Muscle layer of colon (tissue), 2 donors: ENCODE measurements at regions not wholly inside any gene's neighbourhood (a gene's known extent, or its start where the extent isn't known, plus 50 kb on each side); places are given as distances from the start of the nearest gene placed in this dataset.

ENCODE experiments used
- H3K27ac ChIP-seq: one replicate; pipeline ENCODE4 v1.7.0; 2013; ENCODE audit warnings: low read depth, mild to moderate bottlenecking, low read length, moderate library complexity
- H3K27me3 ChIP-seq, 2 donors: one replicate each; pipeline ENCODE4 v1.7.0; 2013; ENCODE audit warnings: low read length in 2 of 2, mild to moderate bottlenecking in 2 of 2; ENCODE audit not compliant: insufficient read depth in 2 of 2, control insufficient read depth in 1 of 2
- H3K36me3 ChIP-seq: one replicate; pipeline ENCODE4 v1.7.0; 2013; ENCODE audit warnings: mild to moderate bottlenecking, low read length; ENCODE audit not compliant: insufficient read depth
- H3K4me1 ChIP-seq: one replicate; pipeline ENCODE4 v1.7.0; 2013; ENCODE audit warnings: mild to moderate bottlenecking, low read length; ENCODE audit not compliant: insufficient read depth
- H3K4me3 ChIP-seq, 2 donors: one replicate each; pipeline ENCODE4 v1.7.0; 2013; ENCODE audit warnings: low read length in 2 of 2, low read depth in 1 of 2, mild to moderate bottlenecking in 1 of 2, moderate library complexity in 1 of 2
- H3K9ac ChIP-seq: one replicate; pipeline ENCODE4 v1.7.0; 2013; ENCODE audit warnings: low read length
- H3K9me3 ChIP-seq: one replicate; pipeline ENCODE4 v1.7.0; 2013; ENCODE audit warnings: mild to moderate bottlenecking, low read length
- donor health status: abdominal sarcoma.
- donor health status: Adenocarcinoma of cecum.

DNA sequence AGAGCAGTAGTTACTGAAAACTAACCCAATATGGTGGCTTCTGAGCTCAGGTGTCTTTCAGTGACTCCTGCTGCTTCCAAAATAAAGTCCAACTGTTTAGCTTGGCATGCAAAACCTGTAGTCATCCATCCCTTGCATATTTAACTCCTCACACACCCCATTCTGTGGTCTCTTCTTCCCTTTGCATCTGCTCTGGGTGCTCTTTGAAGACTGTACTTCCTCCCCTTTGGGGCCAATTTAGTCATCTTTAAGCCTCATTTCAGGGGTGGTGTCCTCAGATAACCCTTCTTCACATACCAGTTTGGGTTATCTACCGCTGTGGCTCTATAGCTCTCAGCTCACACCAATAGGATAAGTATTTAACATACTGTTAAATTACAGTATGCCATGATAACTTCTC is 209.9 kb upstream of the DMRT1 start:
- H3K27me3 ChIP-seq = no peaks in the 10 kb centered on the region
- no peak overlapping the region for H3K27ac ChIP-seq
- H3K9ac ChIP-seq = no peak overlapping the region
- H3K4me1 ChIP-seq = peaks cover 33% of the 10 kb centered on the region
- H3K4me3 ChIP-seq = no peak overlapping the region
- no peaks in the 10 kb centered on the region for H3K36me3 ChIP-seq
- H3K9me3 ChIP-seq = no peaks in the 10 kb centered on the region

DNA sequence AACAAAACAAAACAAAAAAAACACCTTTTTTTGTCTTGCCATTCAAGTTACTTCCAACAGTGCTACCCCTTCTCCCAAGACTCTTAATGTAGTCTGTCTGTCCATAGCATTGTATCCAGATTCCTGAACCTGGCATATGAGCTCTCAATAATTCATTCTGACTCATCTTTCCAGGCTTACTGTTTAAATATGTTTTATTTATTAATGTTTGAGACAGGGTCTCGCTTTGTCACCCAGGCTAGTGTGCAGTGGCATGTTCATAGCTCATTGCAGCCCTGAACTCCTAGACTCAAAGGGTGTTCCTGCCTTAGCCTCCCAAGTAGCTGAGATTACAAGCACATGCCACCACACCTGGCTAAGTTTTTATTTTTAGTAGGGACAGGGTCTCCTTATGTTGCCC is 208.0 kb upstream of the DMRT1 start:
- no peak overlapping the region for H3K4me3 ChIP-seq
- no peaks in the 10 kb centered on the region for H3K36me3 ChIP-seq
- no peak overlapping the region for H3K27ac ChIP-seq
- H3K4me1 ChIP-seq = peaks cover 15% of the 10 kb centered on the region
- no peaks in the 10 kb centered on the region for H3K9me3 ChIP-seq
- no peaks in the 10 kb centered on the region for H3K27me3 ChIP-seq
- no peak overlapping the region for H3K9ac ChIP-seq

DNA sequence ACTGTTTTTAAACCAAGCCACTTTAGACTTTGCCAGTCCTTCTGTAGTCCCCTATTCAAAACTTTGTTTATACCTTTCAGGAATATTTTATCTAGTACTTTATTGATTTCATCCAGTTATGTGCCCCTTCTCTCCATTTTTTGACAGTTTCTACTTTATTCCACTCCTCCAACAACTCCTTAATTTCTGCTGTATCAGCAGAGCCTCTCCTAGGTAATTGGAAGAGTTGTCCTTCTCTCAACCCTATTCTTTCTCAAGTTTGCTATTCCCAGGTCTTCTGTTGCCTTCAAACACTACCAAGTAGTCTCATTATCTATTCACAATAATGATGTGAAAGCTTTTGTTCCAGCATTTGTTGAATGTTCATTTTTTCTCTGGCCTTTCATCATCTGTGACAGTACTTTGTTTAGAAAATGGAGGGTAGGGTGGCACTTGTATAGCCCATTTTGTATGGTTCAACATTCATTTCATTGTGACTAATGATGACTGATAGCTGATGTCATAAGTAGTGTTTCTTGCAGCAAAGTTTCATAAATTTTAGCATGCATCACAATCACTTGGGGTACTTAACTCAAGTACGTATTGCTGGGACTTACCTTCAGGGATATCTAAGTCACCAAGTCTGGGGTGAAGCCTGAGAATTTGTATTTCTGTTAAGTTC is 204.4 kb upstream of the DMRT1 start:
- Histone ChIP-seq H3K27me3 (no peaks in the 10 kb centered on the region), H3K4me1 (peaks cover 5% of the 10 kb centered on the region), H3K9ac (no peak overlapping the region), H3K9me3 (no peaks in the 10 kb centered on the region), H3K4me3 (no peak overlapping the region), H3K27ac (no peak overlapping the region), H3K36me3 (no peaks in the 10 kb centered on the region)

DNA sequence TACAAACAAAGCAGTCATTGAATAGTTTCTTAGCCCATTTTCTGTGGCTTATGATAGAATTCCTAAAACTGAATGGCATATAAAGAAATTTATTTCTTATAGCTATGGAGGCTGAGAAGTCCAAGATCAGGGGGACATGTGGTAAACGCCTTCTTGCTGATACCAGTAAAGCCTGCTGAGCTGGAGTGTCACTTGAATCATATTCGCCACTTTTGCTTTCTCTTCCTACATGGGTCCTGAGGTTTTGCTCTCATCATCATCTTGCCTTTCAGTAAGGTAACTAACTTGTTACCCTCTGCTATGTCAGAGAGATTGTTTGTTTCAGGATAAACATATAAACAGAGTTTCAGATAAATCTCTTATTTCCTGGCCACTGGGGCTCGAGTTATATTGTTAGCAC is 203.3 kb upstream of the DMRT1 start:
- no peaks in the 10 kb centered on the region for H3K27me3 ChIP-seq
- H3K9me3 ChIP-seq = no peaks in the 10 kb centered on the region
- no peak overlapping the region for H3K27ac ChIP-seq
- no peak overlapping the region for H3K4me3 ChIP-seq
- H3K36me3 ChIP-seq = no peaks in the 10 kb centered on the region
- H3K9ac ChIP-seq = no peak overlapping the region
- H3K4me1 ChIP-seq = peaks cover 16% of the 10 kb centered on the region

DNA sequence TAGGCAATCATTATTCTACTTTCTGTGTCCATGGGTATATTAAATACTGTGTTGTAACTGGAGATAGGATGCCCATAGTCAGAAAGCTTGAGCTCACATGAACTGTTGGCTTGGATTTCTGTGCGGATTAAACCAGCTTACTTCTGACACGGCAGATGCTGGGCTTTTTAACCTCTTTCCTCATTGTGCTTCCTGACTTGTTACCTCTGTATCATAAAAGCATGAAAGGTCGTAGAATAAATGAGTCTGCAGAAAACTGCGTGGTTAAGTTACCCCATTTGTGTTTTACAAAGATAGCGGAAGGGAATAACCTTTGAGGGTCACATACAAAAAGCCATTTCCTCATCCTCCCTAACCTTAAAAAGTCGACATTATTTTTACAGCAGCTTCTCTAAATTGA is 199.5 kb upstream of the DMRT1 start:
- Histone ChIP-seq H3K27ac (peak overlapping the region; percentile 43), H3K36me3 (no peaks in the 10 kb centered on the region), H3K4me3 (no peak overlapping the region), H3K9me3 (no peaks in the 10 kb centered on the region), H3K4me1 (peaks cover 24% of the 10 kb centered on the region), H3K9ac (no peak overlapping the region), H3K27me3 (no peaks in the 10 kb centered on the region)

DNA sequence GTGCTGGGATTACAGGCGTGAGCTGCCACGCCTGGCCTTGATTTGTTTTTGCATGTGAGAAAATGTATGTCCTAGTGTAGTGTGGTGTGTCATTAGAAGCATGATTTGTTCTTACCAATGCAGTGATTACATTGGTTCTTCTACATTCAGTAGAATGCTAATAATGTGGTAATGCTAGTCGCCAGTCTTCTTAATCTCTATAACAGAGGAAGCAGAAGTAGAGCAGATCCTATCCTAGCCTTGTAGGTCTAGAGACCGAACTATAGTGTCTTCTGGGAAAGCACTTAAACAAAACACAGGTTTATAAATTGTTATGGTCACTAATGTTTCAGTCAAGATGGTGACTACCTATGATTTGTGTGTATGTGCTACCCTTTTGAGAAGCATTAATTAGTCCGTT is 197.5 kb upstream of the DMRT1 start:
- Histone ChIP-seq H3K4me1 (peaks cover 30% of the 10 kb centered on the region), H3K9ac (no peak overlapping the region), H3K9me3 (no peaks in the 10 kb centered on the region), H3K36me3 (no peaks in the 10 kb centered on the region), H3K4me3 (no peak overlapping the region), H3K27me3 (no peaks in the 10 kb centered on the region), H3K27ac (no peak overlapping the region)

DNA sequence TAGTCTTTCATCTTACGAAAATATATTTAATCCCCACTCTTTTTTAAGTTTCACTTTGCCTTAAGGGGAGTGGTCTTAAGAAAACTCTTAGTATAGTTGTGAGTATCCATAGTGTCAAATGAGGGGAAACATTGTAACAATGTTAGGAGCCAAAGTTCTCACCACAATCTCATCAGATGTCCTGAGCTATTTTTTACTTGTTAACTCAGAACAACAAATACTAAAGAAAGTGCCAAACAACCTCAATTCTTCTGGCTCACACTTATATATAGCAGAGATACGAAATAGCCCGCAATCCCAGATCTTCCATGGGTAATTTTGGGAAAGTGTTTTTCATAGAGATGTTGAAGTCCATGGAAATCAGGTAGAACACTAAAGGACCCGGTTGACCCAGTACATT is 194.0 kb upstream of the DMRT1 start:
- H3K27me3 ChIP-seq = no peaks in the 10 kb centered on the region
- H3K27ac ChIP-seq = no peak overlapping the region
- H3K36me3 ChIP-seq = no peaks in the 10 kb centered on the region
- peaks cover 40% of the 10 kb centered on the region for H3K4me1 ChIP-seq
- H3K9me3 ChIP-seq = no peaks in the 10 kb centered on the region
- H3K9ac ChIP-seq = no peak overlapping the region
- no peak overlapping the region for H3K4me3 ChIP-seq

DNA sequence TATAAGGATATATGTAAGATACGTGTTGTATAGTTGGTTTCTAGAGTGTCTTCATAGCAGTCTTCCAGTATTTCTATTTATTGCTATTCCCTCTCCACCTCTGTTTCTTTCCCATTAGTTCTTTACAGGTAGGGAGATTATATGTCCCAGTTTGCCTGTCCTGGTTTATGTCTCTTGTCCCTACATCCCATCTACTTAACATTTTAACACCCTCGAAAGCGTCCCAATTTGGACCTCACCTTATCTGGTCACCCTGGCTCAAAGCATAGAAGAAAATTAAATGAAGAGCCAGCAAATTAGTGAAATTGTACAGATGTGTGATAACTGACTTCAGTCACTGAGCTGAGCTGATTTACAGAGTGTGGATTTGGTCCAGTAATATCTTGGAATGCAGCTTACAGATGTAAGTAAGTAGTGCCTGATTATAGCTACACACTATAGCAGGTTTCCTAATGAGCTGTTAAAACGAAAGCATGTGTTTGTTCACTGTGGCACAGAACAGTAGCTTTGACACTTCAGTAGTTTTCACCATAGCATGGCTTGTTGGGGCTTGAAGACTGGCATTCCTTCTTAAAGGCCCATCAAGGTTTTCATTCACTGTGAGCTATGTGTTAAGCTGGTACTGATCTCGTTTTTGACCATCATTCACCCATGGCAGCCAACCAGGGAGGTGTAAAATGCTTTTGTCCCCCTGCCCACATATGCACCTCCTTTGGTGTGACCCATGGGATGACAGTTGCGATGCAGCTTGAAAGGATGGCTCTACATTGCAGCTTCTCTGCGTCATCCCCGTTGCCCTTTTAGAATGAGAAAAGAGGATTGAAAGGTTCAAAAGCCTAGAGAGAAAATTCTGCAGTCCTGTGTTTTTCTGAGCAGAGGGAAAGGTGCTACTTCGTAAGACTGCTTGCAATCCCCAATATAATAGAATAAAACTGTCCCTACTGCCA is 192.1 kb upstream of the DMRT1 start:
- no peaks in the 10 kb centered on the region for H3K27me3 ChIP-seq
- no peak overlapping the region for H3K9ac ChIP-seq
- H3K36me3 ChIP-seq = no peaks in the 10 kb centered on the region
- peak overlapping the region; percentile 35 for H3K27ac ChIP-seq
- peaks cover 39% of the 10 kb centered on the region for H3K4me1 ChIP-seq
- H3K9me3 ChIP-seq = no peaks in the 10 kb centered on the region
- H3K4me3 ChIP-seq = peak overlapping the region in 1 of 2 donors; percentile 36

DNA sequence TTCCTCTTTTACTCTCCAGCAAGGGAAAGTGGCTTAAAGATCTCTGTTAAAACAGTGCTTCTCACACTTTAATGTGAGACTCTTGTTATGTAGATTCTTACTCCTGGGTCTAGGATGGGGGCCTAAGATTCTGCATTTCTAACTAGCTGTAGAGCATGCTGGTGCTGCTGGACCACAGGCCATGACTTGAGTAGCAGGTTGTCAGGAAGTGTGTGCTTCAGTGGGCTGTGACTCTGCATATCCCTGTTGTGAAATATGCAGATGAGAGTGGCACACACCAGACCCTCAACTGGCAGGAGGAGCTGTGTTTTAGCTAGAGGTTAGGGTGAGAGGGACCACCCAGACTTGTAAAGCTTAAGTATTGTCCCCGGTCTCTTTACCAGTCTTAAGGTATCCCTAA is 191.1 kb upstream of the DMRT1 start:
- Histone ChIP-seq H3K9ac (no peak overlapping the region), H3K4me1 (peaks cover 39% of the 10 kb centered on the region), H3K36me3 (no peaks in the 10 kb centered on the region), H3K4me3 (peak overlapping the region in 1 of 2 donors; percentile 36), H3K27ac (peak overlapping the region; percentile 8), H3K27me3 (no peaks in the 10 kb centered on the region), H3K9me3 (no peaks in the 10 kb centered on the region)

DNA sequence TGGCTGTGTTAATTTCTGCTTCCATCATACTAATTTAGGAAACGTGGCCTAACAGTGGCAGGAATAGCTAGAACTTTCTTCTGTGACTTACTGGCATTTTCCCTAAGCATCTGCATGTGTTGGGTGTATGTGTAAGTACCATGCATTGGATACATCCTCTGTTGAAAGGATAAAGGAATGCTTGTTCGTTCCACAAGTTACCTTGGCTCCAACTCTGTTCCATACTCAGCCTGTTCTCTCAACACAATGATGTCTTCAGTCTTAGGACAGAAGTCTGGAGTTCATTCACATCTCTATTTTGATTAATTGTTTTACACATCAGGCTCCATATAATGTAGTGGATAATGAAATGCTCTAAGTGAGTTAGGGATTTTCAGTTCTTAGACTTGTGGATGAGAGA is 190.1 kb upstream of the DMRT1 start:
- Histone ChIP-seq H3K4me3 (no peak overlapping the region), H3K9ac (no peak overlapping the region), H3K36me3 (no peaks in the 10 kb centered on the region), H3K27ac (peak overlapping the region; percentile 19), H3K9me3 (no peaks in the 10 kb centered on the region), H3K4me1 (peaks cover 40% of the 10 kb centered on the region), H3K27me3 (no peaks in the 10 kb centered on the region)

DNA sequence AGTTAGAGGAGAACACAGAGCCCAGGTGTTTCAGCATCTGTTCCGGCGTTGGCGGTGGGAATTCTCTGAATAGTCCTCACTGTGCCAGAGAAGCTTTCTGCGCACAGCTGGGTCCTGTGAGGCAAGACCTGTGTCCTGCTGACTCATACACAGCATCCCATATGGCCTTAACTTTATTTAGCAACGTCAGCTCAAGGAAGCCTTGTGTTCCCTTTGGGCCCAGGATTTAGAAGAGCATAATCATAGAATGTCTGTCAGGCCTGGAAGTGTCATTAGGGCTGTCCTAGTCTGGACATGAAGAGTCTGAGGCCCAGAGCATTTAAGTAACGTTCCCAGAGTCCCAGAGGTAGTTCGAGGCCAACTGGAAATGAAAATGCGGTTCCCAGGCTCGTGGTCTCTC is 188.6 kb upstream of the DMRT1 start:
- H3K36me3 ChIP-seq = no peaks in the 10 kb centered on the region
- H3K27ac ChIP-seq = peak overlapping the region; percentile 22
- H3K9ac ChIP-seq = no peak overlapping the region
- H3K9me3 ChIP-seq = no peaks in the 10 kb centered on the region
- no peaks in the 10 kb centered on the region for H3K27me3 ChIP-seq
- no peak overlapping the region for H3K4me3 ChIP-seq
- H3K4me1 ChIP-seq = peaks cover 46% of the 10 kb centered on the region
